GM12878 (cell line): ENCODE measurements at regions not wholly inside any gene's neighbourhood (a gene's known extent, or its start where the extent isn't known, plus 50 kb on each side); places are given as distances from the start of the nearest gene placed in this dataset.

Experiments
- ATF7 ChIP-seq: fragments of 450-650 bp; IDR thresholded peaks from 2 replicates; pipeline ENCODE4 v1.6.1; 2016; ENCODE audit warnings: low read depth, mild to moderate bottlenecking
- CHD2 ChIP-seq: IDR thresholded peaks from 2 replicates; pipeline ENCODE4 v1.6.1; 2011; ENCODE audit warnings: low read depth, low read length, improper control_type of control experiment, borderline replicate concordance
- EED ChIP-seq: sonication (generic); IDR thresholded peaks from 2 replicates; pipeline ENCODE4 v1.6.1; 2016; ENCODE audit warnings: antibody characterized with exemption, low read depth
- HDAC6 ChIP-seq: fragments of 200-600 bp; sonication (generic); IDR thresholded peaks from one replicate; pipeline ENCODE4 v1.8.0; 2017; ENCODE audit warnings: antibody characterized with exemption; ENCODE audit not compliant: unreplicated experiment
- MYC ChIP-seq: IDR thresholded peaks from 2 replicates; pipeline ENCODE4 v1.6.1; 2011; ENCODE audit warnings: mild to moderate bottlenecking, low read length, moderate library complexity, inconsistent platforms; ENCODE audit not compliant: insufficient read depth, insufficient replicate concordance, insufficient read length, severe bottlenecking
- REST ChIP-seq: IDR thresholded peaks from 2 replicates; pipeline ENCODE4 v1.6.1; 2012; ENCODE audit warnings: mild to moderate bottlenecking, low read depth, low read length
- SMC3 ChIP-seq: IDR thresholded peaks from 2 replicates; pipeline ENCODE4 v1.6.1; 2011; ENCODE audit warnings: low read length, improper control_type of control experiment, borderline replicate concordance
- SRF ChIP-seq, 2 experiments: IDR thresholded peaks; 2 replicates each; pipeline ENCODE4 v1.6.1; 2011; ENCODE audit warnings: low read depth in 2 of 2, low read length in 2 of 2, mild to moderate bottlenecking in 1 of 2, moderate library complexity in 1 of 2
- ZBTB33 ChIP-seq: fragments of 450-650 bp; IDR thresholded peaks from 2 replicates; pipeline ENCODE4 v1.6.1; 2017; ENCODE audit warnings: mild to moderate bottlenecking

GRCh38 chr14:28242895-28243294, 523.7 kb upstream of the FOXG1 start (continued):
- no peak for TF ChIP-seq REST
- no peak for TF ChIP-seq EED
- TF ChIP-seq MYC: no peak
- TF ChIP-seq SMC3: no peak
- no peak for TF ChIP-seq SRF (IDR thresholded peaks at IDR 0.05; ENCODE audit: low read depth in 2 of 2, low read length in 2 of 2)
- TF ChIP-seq HDAC6: no peak
- TF ChIP-seq CHD2: no peak
- TF ChIP-seq ATF7: no peak
- no peak for TF ChIP-seq ZBTB33
- TF ChIP-seq, all 136 proteins: peak for 0
